ENCODE measurements at regions not wholly inside any gene's neighbourhood (a gene's known extent, or its start where the extent isn't known, plus 50 kb on each side); places are given as distances from the start of the nearest gene placed in this dataset.

DNA sequence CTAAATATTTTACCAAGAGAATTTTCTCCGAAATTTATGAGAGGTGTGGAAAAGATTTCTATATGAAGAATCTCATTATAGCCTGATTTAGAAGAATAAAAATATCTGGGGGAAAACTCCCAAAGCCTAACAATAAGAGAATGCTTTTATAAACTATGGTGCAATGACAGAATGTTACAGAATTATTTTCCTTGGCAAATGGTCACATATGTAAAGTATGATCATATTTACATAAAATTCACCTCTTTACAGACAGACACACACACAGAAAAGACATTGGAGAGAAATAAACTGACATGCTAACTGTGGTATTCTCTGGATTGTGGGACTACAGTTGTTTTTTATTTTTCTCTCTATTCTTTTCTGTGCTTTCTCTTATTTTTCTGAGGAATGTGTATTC lies 226.3 kb upstream of the USP24 start:
- TF ChIP-seq, protein P1, sequence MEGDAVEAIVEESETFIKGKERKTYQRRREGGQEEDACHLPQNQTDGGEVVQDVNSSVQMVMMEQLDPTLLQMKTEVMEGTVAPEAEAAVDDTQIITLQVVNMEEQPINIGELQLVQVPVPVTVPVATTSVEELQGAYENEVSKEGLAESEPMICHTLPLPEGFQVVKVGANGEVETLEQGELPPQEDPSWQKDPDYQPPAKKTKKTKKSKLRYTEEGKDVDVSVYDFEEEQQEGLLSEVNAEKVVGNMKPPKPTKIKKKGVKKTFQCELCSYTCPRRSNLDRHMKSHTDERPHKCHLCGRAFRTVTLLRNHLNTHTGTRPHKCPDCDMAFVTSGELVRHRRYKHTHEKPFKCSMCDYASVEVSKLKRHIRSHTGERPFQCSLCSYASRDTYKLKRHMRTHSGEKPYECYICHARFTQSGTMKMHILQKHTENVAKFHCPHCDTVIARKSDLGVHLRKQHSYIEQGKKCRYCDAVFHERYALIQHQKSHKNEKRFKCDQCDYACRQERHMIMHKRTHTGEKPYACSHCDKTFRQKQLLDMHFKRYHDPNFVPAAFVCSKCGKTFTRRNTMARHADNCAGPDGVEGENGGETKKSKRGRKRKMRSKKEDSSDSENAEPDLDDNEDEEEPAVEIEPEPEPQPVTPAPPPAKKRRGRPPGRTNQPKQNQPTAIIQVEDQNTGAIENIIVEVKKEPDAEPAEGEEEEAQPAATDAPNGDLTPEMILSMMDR (conservative IDR thresholded peaks at IDR 0.05; ENCODE audit: low read length) = no peak
- no peak for TF ChIP-seq EZH2phosphoT487 (IDR thresholded peaks at IDR 0.05; ENCODE audit: borderline replicate concordance)

Data from Loucy (cell line).